ENCODE measurements at regions not wholly inside any gene's neighbourhood (a gene's known extent, or its start where the extent isn't known, plus 50 kb on each side); places are given as distances from the start of the nearest gene placed in this dataset.
"Not testable (repeated sequence)": the region's sequence is repeated elsewhere in the genome, so short reads cannot be mapped to it uniquely, and the experiment has no call there.

DNA sequence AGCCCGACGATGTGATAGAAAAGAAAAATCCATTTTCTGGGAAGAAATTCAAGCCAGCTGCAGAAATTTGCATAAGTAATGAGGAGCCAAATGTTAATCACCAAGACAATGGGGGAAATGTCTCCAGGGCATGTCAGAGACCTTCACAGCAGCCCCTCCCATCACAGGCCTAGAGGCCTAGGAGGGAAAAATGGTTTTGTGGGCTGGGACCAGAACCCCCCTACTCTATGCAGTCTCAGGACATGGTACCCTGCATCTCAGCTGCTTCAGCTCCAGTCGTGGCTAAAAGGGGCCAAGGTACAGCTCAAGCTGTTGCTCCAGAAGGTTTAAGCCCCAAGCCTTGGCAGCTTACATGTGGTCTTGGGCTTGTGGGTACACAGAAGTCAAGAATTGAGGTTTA, 155.5 kb upstream of the FOXQ1 start:
- not testable (repeated sequence) for DNase-seq (ENCODE audit: low read depth, low spot score)

DNA sequence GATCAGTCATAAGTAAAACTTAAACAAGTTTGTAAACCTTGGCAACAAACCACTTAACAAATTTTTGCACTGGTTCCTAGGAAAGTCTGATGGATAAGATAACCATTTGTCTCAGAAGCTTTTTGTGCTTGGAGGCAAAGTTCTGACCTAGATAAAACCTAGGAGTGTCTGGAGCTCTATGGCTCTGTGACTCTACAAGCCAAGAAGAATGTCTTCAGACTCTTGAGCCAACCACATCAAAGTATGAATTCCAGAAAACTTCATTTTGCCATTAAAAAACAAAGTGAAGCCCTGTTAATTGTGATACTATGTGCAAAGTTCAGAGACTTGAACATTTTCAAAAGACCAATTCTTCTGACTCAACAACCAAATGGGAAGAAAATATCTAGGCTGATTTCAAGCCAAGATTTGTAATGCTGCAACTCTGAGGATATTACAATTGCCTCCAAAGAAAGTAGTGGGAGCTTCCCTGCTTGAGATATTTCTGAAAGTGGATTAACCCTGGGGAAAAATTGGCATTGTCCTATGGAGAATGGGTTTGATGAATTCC, 158.1 kb upstream of the FOXQ1 start:
- DNase-seq (ENCODE audit: low read depth, low spot score): no peak

DNA sequence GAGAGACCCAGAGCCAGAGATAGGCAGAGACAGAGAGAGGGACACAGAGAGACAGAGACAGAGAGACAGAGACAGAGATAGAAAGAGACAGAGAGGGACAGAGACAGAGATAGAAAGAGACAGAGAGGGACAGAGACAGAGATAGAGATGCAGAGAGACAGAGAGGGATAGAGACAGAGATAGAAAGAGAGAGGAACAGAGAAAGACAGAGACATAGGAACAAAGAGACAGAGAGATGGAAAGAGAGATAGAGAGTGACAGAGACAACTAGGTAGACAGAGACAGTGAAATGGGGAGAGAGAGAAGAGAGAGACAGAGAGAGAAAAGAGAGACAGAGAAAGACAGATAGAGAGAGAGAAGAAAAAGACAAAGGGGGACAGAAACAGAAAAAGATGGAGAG, 165.4 kb upstream of the FOXQ1 start:
- no peak for DNase-seq (ENCODE audit: low read depth, low spot score)

DNA sequence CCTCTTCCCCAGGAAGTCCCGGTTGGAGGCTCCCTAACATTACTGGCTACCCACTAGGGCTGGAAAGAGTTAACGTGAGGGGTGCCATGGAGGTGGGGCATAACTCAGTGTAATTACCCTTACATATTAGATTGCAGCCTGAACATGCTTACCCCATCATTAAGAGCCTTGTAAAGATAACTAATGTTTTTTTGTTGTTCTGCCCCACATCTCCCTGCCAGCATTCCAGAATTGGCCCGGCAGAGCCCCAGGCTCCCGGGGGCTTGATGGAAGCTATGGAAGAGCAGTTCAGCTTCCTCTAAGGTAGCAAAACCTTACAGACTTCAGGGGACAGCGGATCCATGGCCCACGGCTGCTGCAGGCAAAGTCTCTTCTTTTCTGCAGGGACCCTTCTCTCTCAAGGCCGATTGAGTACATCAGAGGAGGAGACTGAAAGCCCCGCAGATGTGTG, 166.1 kb upstream of the FOXQ1 start:
- DNase-seq (ENCODE audit: low read depth, low spot score): no peak

DNA sequence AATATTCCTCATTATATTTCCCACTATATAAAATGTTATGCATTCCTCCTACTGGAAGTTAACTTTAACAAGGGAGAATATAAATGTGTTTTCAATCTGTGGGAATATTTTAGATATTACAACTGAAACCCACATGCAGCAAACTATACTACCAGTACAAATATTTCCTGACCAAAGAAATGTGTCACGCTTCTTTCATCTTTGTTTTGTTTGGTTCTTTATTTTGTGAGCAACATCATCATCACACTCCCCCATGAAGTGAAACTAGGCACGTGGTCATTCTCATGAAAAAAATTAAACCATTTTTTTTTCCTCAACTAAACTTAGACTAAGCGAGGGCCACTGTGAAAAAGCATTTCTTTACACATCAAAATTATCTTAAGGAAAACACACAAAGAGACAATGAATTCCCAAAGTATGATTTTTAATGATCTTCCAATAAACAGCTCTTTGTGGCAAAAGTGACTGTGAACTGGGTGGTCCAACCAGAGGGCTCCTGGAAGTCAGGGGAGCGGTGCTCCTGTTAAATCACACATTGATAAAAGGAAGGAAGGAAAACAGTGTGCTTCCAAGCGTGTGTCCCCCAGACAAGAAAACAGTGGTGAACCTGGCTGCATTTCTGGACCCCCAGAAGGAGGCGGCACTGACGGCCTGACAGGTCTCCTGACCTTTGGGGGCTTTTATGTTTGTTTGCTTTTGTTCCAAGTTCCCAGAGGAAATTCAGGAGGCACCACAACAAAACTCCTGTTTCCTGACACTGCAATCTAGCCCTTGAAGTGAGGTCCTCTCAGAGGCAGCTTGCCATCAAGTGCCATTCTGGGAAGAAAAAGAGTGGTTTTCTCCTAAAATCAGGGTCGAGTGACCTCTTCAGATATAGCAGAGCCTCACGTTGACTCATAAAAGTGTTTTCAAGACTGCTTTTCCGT, 166.8 kb upstream of the FOXQ1 start:
- peak; percentile 54 for DNase-seq (ENCODE audit: low read depth, low spot score)

DNA sequence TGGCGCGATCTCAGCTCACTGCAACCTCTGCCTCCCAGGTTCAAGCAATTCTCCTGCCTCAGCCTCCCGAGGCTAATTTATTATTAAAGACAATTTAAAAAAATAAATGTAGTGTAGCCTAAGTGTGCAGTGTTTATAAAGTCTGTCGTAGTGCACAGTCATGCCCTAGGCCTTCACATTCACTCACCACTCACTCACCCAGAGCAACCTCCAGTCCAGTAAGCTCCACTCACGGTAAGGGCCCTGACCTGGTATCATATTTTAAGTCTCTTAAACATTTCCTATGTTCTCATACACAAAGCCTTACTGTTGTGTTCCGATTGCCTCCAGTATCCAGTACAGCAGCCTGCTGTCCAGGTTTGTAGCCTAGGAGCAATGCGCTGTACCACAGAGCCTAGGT, 168.2 kb upstream of the FOXQ1 start:
- DNase-seq (ENCODE audit: low read depth, low spot score): no peak

DNA sequence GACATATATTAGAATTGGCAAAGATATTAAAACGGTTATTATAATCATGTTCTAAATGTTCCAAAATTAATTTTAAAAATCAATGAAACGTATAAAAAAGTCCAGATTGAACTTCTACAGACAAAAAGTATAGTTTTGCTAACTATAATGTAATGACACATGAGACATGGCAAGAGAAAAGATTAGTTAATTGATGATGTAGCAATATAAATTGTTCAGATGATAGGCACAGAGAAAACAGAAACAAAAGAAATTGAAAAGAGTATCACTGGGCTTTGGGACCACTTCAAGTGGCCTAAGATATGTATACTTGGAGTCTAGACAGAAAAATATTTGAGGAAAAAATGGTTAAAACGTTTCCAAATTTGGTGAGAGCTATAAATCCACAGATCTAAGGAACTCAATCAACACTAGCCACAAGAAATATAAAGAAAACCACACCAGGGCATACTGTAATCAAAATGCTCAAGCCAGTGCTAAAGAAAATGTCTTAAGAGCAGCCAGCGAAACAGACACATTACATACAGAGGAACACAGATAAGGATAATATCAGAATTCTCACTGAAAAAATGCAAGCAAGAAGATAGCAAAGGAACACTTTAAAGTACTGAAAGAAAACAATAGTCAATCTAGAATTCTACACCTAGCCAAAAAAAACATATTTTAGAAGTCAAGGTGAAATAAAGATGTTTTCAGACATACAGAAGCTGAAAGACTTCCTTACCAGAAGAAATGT, 172.6 kb upstream of the FOXQ1 start:
- DNase-seq (ENCODE audit: low read depth, low spot score): no peak

DNA sequence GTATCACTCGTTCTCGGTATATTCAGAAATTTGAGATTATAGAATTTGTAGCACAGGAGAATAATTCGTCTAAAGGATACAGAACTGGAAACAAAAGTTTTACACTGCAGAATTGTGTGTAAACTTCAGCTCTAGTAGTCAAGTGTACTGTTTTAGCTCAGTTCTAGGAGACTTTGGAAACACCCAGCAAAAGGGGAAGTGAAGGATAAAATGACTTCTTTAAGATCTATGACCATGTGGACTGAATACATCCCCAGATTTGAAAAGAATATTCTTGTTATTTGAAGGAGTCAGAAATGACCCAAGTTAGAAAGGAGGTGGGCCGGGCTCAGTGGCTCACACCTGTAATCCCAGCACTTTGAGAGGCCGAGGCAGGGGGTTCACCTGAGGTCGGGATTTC, 174.0 kb upstream of the FOXQ1 start:
- DNase-seq (ENCODE audit: low read depth, low spot score): no peak

DNA sequence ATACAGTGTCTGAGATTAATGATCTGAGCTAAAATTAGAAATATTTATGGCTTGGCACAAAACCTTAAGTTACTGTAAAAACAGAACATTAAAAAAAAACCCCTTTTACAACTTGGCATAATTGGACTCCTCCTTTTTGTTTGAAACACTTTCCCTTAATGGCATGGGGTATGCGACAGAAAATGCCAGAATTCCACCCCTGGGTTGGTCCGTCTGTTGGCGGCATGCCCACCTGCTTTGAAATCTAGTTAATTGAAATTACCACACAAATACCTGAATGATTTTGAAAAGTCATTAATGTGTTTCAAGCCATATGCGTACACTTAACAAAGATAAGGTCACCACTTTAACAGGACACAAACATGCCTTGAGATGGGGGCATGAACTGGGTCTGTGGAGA, 175.1 kb upstream of the FOXQ1 start:
- no peak for DNase-seq (ENCODE audit: low read depth, low spot score)

DNA sequence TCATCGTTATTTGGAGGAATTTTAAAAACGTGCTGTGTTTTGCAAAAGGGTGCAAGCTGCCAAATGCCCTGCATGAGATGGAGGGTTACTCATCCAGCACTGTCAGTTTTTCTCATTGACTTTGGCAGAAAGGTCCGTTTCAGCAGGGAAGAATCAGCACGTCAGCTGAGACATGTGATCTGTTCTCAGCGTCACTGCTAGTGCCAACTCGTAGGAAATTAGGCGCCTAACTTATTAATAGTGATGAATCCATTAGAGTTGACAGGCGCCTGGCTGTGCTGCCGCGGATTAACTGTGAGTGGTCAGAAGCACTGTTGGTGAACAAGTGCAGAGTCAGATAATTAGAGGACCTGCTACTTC, 175.5 kb upstream of the FOXQ1 start:
- DNase-seq (ENCODE audit: low read depth, low spot score): peak; percentile 53

DNA sequence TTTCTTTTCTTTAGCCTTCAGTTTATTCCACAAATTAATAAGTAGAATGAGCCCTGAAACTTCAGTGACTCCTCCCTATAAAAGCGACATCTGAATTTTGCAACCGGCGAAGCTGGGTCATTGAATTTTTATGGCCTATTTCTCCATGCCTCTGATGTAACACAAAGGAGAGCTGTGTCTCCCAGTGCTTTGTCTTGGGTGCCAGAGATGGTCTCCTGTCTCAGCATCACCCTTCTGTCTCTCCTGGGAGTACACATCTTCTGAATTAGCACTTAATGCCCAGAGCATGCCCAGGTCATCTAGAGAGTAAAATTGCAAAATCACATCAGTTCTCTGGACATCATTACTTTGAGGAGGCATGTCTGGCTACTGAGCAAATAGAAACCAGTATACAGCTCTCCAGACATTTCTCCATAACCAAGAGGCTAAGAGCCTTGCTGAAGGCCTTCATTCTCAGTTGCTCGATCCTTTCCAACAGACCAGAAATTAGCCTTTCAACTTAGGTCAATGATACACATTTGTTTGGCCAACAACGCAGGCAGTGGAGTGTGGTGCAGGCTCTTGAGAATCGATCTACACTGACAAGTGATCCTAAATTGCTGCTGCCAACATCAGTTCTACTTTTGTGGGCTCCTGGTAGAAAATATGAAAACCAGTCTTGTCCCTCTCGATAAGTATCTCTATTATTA, 176.0 kb upstream of the FOXQ1 start:
- DNase-seq (ENCODE audit: low read depth, low spot score): no peak

DNA sequence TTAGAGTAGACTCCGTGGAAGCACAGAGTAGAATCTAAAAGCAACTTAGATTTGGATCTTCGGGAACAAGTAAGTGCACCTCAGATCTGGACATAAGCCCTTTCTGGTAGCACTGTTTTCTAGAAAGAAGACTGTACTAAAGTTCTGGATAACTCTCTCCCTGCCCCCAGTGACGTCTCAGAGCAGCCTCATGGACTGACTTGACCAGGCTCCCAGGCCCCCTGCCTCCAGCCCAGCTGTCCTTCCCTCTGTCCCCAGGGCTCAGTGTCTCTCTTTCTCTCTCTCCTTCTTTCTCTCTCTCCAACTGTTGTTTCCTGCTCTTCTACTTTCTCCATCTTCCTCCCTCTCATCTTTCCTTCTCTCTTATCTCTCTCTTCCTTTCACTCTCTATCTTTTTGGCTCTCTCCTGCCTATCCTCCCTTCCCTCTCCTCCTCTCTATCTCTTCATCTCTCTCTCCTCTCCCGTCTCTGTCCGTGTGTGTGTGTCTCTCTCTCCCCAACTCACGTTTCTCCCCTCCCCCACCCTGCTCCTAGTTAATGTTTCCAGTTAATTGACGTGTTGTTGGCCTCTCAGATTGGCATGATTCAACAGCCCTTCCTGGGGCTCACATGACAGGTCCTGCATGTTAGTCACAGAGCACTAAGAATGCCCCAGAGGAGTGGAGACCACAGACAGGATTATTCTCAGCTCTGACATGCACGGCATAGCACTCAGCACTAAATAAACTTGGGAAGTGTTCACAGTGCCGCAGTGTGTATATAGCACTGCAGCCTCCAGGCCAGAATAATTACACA, 180.4 kb upstream of the FOXQ1 start:
- no peak for DNase-seq (ENCODE audit: low read depth, low spot score)

DNA sequence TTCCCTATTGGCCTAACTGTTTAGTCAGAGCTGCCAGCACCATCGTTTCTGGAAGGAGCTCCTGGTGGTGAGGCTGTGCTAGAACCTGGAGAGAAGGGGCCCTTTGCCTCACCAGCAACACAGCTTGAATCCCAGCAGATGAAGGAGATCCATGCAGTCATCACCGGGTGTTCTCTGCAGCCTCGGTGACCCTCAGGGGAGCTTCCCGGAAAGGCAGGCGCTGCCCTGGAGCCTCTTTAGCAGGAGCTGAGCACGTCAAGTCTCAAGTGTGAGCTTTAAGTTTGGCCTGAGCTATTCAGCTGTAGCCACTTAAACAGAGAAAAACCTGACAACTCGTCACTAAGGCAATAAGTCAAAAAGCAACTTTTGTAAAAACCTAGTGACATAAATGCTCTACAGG, 181.2 kb upstream of the FOXQ1 start:
- DNase-seq (ENCODE audit: low read depth, low spot score): no peak

DNA sequence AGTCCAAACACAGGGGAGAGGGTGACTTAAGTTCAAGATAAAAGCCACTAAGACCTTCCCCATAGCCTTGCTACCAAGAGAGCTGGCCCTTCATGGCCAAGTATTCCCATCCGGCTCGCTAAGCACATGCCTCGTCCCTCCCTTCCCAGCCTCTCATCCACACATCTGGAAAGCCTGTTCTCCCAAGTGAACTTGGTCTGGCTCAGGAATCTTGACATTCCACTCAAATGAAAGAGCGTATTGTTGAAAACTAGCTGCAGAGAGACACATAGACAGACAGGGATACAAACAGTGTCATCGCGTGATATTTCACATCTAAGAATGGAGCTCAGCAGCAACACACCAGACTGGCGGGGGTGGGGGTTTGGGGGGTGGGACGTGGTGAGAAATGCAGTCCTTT, 182.8 kb upstream of the FOXQ1 start:
- no peak for DNase-seq (ENCODE audit: low read depth, low spot score)

DNA sequence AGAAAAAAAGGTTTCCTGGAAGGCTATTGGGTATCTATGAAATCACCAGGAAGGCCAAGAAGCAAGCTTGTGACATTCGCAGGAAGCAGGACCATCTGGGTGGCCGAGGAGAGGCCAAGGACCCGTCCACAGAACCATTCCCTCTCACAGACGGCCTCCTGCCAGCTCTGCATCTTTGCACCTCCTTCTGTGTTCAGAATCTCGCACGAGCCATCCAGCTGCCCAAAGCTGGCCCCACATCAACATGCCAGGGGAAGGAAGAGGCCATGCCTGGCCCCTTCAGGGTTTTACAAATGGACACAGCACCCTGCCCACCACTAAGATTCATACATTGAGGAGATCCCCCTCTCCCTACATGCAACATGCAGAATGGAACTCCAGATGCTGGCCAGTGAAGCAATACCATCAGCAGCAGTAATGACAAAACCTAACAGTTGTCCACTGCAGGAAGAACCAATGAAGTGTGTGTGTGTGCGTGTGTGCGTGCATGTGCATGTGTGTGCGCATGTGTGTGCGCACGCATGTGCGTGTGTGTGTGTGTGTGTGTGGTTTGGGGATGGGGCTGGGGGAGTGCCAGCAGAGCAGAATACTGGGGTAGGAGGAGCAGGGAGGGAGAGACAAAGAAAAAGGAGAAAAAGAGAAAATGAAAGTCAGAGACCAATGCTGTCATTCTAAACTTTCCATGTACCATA, 184.2 kb upstream of the FOXQ1 start:
- no peak for DNase-seq (ENCODE audit: low read depth, low spot score)

DNA sequence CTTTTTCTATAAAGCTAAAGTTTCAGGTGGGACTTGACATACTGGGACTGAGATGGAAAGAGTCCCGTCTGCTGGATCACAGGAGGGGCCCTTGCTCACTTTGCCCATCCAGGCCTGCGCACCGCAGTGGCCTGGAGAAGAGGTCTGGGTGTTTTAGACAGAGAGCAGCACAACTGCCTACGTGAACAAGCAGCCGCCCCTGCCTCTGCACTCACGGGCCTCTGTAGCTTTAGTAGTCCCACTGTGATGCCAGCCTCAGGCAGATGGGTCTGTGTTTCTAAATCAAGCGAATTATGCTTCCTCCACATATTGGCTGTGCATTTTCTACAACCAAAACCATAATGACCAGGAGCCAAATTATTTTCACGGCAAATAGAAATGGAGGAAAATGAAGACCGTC, 184.8 kb upstream of the FOXQ1 start:
- DNase-seq (ENCODE audit: low read depth, low spot score): no peak

DNA sequence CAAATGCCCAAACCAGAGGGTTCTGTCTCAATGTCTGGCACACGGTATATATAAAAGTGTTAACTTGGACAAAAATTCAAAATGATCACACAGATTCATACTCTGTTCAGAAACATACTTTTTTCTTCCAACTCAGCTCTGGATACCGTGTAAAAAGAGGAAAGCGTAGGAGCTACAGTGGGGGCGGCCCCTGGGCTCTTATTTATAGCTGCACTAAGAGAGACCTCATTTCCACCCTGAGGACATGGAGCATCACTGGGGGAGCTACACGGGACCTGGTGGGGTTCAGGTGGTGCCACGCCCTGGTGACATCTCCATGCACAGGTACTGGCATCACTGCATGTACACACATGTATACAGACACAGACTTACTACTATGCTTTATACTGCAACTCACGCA, 185.9 kb upstream of the FOXQ1 start:
- no peak for DNase-seq (ENCODE audit: low read depth, low spot score)

DNA sequence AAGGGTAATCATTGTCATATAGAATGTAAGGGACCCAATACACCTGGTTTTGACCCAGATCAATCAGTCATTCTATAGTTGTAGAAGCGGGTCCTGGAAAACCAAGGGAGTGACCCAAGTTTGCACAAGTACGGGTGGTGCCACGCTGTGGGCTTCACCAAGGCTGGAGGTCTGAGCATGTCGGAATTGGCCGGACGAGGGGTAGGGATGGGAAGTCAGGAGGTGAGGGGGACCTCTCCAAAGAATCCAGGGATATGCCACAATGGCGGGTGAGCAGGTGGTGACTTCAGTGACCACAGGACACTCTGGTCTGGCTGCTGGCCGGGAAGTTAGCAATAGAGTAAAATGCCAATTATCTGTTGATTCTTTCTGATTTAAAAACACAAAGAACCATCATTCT, 186.6 kb upstream of the FOXQ1 start:
- no peak for DNase-seq (ENCODE audit: low read depth, low spot score)

DNA sequence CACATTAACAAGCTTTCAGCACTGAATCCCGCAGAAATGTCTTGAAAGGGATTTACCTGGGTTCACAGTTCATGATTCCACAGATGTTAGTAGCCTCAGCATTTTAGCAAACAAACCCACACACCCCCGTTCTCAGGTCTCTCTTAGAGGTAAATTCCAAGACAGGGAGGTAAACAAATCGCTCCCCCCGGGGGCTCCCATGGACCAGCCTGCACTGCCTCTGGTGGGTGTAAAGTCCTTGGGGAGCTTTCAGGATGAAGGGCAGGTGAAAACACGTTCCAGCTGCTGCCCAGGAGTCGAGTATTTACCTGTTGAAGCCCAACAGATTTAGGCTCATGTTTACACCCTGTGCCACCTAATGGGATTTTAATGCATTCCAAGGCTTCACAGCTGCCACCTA, 187.0 kb upstream of the FOXQ1 start:
- no peak for DNase-seq (ENCODE audit: low read depth, low spot score)
